SW480 (cell line): ENCODE measurements at regions not wholly inside any gene's neighbourhood (a gene's known extent, or its start where the extent isn't known, plus 50 kb on each side); places are given as distances from the start of the nearest gene placed in this dataset.
"Not testable (repeated sequence)": the region's sequence is repeated elsewhere in the genome, so short reads cannot be mapped to it uniquely, and the experiment has no call there.

ENCODE experiments used
- DNase-seq: peaks from one replicate; pipeline ENCODE4 v3.0.0-alpha.2; 2016; ENCODE audit warnings: low spot score

GRCh38 chrX:140163371-140164159 lies 198.2 kb upstream of the CXorf66 start:
- DNase-seq, result no peak

- DNase-seq, result peak; percentile 87
These were observed 192.3 kb upstream of the CXorf66 start for GRCh38 chrX:140157611-140158010.

DNA sequence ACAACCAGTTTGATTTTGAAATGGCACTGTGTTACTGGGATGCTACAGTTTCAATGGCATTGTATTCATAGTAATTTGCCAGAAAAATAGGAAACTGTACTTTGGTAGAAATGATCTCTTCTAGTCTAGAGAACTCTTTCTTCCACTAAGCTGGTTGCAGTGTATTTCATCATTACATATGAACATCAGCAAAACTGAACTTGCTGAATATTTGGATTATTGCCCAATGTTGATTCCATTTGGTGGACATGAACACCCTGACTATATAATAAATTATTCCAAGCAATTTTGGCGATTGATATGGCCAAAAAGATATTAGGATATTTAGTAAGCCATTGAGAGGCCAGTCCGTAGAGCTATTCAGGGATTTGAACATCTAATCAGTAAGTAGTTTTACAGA lies 191.8 kb upstream of the CXorf66 start:
- DNase-seq, result no peak

- no peak for DNase-seq
These were observed 186.0 kb upstream of the CXorf66 start for GRCh38 chrX:140151316-140151715.

GRCh38 chrX:140149761-140150160 lies 184.4 kb upstream of the CXorf66 start:
- DNase-seq, result no peak

GRCh38 chrX:140141444-140142029 lies 176.2 kb upstream of the CXorf66 start:
- DNase-seq, result peak; percentile 29

GRCh38 chrX:140138492-140138891 lies 173.2 kb upstream of the CXorf66 start:
- not testable (repeated sequence) for DNase-seq

DNA sequence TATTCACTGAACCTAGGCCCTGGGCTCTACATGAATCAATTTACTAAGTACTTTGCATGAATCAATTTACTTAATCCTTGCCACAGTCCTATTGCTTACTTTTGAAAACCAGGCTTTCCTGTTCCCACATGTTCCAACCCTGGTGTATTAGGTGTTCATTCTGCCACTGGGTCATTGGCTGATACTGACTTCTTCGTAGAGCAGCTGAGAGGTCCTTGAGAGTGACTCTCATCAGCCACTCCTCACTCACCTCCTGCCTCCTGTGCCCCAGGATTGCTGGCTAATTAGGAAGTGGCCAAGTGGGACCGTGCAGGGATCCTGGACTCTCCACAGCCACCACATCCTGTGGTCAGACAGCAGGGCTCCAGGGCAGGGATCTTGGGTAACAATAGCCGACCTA lies 172.7 kb upstream of the CXorf66 start:
- not testable (repeated sequence) for DNase-seq

DNA sequence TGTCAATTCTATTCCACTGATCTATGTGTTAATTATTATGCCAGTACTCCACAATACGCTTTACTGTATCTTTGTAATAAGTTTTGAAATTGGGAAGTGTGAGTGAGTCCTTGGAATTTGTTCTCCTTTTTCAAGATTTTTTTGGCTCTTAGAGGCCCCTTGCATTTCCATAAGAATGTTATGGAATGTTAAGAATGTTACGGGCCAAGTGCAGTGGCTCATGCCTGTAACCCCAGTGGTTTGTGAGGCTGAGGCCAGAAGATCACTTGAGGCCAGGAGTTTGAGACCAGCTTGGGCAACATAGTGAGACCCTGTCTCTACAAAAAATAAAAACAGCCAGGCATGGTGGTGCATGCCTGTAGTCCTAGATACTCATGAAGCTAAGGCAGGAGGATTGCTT lies 167.6 kb upstream of the CXorf66 start:
- no peak for DNase-seq

GRCh38 chrX:140123446-140123845 lies 158.1 kb upstream of the CXorf66 start:
- no peak for DNase-seq

GRCh38 chrX:140114059-140114458 lies 148.7 kb upstream of the CXorf66 start:
- not testable (repeated sequence) for DNase-seq

DNA sequence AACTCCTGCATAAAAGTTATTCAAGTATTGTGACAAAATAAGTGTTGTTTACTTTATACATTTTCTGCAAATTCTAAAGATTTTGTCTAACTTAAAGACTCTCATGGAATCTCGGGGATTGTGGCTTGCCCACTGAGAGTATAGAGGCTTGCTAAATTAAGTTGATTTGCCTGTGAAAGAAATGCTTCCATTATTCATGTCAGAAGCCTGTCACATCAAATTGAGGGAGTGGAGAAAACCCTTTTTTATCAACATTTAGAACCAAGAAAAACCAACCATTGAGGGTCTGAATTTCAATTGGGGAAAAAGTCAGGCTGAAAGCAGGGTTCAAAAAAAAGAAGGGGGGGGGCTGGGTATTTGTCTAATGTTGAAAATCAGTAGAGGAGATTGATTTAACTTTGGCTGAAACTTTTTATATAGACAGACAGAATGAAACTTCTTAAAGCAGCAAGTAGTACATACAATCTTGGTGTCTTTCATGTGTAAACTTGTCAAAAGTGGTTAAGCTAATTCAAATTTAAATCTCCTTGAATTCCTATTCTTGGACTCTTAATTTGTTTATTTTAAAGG lies 144.8 kb upstream of the CXorf66 start:
- DNase-seq, result no peak

GRCh38 chrX:140104760-140105159 lies 139.4 kb upstream of the CXorf66 start:
- DNase-seq, result no peak

- DNase-seq, result no peak
These were observed 133.9 kb upstream of the CXorf66 start for GRCh38 chrX:140099221-140099620.

DNA sequence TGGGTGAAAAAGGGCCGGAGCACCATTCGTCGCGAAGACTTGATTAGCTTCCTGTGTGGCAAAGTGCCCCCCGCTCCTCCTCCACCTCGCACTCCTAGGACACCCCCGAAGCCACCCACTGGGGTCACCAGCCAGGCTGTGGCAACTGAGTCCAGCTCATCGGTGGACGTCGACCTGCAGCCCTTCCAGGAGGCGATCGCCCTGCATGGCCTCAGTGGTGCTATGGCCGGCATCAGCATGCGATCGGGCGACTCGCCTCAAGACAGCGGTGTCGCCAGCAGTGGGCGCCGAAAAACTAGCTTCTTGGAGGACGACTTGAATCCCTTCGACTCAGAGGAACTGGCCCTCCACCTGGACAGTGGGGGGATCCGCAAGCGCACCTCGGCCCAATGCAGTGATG lies 126.8 kb upstream of the CXorf66 start:
- DNase-seq, result no peak

DNA sequence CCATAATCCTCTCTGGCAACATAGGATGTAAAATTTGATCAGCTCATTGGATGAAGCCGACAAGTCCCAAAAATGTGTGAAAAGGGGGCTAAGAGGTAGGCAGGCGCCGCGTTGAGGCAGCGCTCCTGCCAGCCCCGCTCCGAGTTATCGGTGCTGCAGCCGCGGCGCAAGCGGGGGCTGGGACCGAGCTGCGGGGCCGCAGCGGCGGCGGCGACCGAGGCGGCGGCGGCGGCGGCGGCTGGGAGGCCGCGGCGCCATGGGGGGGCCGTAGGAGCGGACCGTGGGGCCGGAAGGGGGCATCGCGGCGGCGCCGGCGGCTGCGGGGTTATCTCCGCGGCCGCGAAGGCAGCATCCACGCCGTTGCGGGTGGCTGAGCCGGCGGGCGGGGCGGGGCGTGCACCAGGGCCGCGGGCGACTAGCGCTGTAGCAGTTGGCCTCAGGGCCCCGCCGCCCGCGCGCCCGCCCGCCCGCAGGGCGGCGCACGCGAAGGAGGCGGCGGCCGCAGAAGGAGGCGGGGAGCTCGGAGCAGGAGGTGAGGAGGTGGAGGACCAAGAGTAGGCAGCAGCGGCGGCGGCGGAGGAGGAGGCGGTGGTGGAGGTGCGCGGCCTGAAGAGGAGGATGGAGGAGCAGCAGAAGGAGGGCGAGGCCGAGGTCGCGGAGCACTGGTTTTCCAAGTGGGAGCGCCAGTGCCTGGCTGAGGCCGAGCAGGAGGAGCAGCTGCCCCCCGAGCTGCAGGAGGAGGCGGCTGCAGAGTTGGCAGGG lies 126.0 kb upstream of the CXorf66 start:
- DNase-seq, result no peak

- no peak for DNase-seq
These were observed 125.4 kb upstream of the CXorf66 start for GRCh38 chrX:140090800-140091124.

DNA sequence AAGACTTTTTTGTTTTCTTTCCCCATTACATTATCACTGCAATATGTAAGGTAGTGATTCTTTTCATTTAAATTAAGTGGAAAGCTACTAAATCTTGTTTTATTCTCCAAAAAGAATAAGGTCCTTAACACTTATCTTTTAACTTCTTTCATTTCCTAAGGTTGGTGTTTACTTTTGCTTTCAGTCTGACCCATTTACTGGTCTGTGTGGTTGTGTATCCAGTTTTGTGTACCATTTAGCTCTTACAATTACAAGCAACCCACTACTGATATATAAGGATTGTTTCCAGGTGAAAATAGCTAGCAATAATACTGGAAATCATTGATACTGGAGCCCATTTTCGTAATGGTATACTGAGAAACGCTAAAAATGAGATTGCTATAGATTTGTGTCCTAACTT lies 123.1 kb upstream of the CXorf66 start:
- DNase-seq, result no peak

DNA sequence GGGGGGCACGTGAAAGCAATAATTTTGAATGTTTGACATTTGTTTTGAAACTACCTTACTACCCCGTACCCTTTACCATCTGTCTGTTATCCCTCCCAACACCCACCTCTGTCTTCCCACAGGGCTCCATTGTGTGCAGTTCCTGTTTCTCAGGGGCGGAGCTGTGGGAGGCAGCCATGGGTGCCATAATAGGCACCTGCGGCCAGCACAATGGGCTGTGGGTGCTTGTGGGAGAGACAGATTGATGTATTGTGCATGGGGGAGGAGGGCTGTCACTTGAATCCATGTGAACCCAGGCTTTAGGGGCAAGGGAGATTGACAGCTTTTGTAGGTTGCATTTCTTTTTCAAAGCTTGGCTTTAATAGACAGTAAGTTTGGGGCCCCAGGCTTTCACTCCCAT lies 122.6 kb upstream of the CXorf66 start:
- peak; percentile 27 for DNase-seq

DNA sequence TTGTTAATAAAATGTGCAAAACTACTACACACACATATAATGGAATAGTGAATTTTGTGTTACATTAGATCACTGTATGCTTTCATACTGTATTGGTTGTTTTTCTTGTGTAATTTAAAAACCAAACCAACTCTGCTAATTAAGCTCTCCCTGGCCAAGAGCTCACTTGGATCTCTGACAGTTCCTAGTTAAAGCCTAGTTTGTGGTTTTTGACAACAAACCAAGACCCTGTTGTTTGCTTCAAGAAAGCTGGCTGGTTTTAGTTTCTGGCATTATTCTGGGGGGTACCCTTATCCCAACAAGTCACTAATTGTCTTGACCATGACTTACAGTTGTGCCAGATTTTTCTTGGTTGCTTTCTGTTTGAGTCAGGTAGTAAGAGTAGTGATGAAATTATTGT lies 121.4 kb upstream of the CXorf66 start:
- no peak for DNase-seq

GRCh38 chrX:140074851-140075250 lies 109.5 kb upstream of the CXorf66 start:
- DNase-seq, result not testable (repeated sequence)

- no peak for DNase-seq
These were observed 105.7 kb upstream of the CXorf66 start for GRCh38 chrX:140071037-140071436.
